ENCODE measurements at regions not wholly inside any gene's neighbourhood (a gene's known extent, or its start where the extent isn't known, plus 50 kb on each side); places are given as distances from the start of the nearest gene placed in this dataset.

DNA sequence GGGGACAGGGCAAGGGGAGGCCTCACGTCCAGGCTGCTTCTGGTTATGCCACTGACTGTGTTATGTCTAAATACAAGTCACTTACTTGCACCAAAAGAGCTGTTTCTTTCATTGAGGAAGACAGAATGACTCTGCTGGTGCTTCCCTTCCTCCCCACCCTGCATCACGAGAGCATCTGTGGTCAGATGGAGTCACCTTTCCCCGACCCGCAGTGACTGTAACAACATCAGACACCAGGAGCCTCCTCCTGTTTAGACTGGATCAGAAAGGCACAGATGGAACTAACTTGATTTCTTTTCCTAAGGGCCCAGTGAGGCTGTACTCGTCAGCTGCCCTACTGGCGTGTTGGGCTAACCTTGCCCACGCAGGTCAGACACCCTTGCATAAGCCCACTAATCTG lies 90.3 kb upstream of the ZNF536 start:
- no peak for TF ChIP-seq EZH2 (IDR thresholded peaks at IDR 0.05; ENCODE audit: insufficient read depth, low read length)
- TF ChIP-seq, protein P1, sequence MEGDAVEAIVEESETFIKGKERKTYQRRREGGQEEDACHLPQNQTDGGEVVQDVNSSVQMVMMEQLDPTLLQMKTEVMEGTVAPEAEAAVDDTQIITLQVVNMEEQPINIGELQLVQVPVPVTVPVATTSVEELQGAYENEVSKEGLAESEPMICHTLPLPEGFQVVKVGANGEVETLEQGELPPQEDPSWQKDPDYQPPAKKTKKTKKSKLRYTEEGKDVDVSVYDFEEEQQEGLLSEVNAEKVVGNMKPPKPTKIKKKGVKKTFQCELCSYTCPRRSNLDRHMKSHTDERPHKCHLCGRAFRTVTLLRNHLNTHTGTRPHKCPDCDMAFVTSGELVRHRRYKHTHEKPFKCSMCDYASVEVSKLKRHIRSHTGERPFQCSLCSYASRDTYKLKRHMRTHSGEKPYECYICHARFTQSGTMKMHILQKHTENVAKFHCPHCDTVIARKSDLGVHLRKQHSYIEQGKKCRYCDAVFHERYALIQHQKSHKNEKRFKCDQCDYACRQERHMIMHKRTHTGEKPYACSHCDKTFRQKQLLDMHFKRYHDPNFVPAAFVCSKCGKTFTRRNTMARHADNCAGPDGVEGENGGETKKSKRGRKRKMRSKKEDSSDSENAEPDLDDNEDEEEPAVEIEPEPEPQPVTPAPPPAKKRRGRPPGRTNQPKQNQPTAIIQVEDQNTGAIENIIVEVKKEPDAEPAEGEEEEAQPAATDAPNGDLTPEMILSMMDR (IDR thresholded peaks at IDR 0.05; ENCODE audit: insufficient read depth, low read depth, low read length) = no peak
